H1 (cell line): ENCODE measurements at regions not wholly inside any gene's neighbourhood (a gene's known extent, or its start where the extent isn't known, plus 50 kb on each side); places are given as distances from the start of the nearest gene placed in this dataset.

Experiments used
- CHD1 ChIP-seq: IDR thresholded peaks from 2 replicates; pipeline ENCODE4 v1.6.1; 2012; ENCODE audit warnings: low read depth, low read length, improper control_type of control experiment
- CHD2 ChIP-seq: IDR thresholded peaks from 2 replicates; pipeline ENCODE4 v1.6.1; 2012; ENCODE audit warnings: low read length, improper control_type of control experiment
- CHD7 ChIP-seq: fragments of 300-600 bp; sonication (generic); IDR thresholded peaks from 2 replicates; pipeline ENCODE4 v1.7.1; 2012; ENCODE audit warnings: low read length, moderate library complexity, mild to moderate bottlenecking, inconsistent platforms; ENCODE audit not compliant: insufficient replicate concordance
- RAD21 ChIP-seq, 2 experiments: IDR thresholded peaks in 1 of 2; conservative IDR thresholded peaks in 1 of 2; 2 replicates each; pipeline ENCODE4 v1.6.1; 2011; ENCODE audit warnings: low read depth in 2 of 2, low read length in 2 of 2, improper control_type of control experiment in 1 of 2, inconsistent platforms in 1 of 2, mild to moderate bottlenecking in 1 of 2, moderate library complexity in 1 of 2
- RFX5 ChIP-seq: IDR thresholded peaks from 2 replicates; pipeline ENCODE4 v1.6.1; 2011; ENCODE audit warnings: low read depth, low read length, improper control_type of control experiment, borderline replicate concordance

GRCh38 chr2:207240649-207241048 is 74.9 kb upstream of the KLF7 start (continued):
- no peak for TF ChIP-seq CHD7
- no peak for TF ChIP-seq CHD2
- TF ChIP-seq CHD1: no peak
- no peak for TF ChIP-seq RFX5
- no peak for TF ChIP-seq RAD21 (IDR thresholded peaks at IDR 0.05 in 1 of 2, conservative IDR thresholded peaks at IDR 0.05 in 1 of 2; ENCODE audit: low read depth in 2 of 2, low read length in 2 of 2)
- TF ChIP-seq, all 59 proteins: peak for 0
